HepG2 (cell line): ENCODE measurements at regions not wholly inside any gene's neighbourhood (a gene's known extent, or its start where the extent isn't known, plus 50 kb on each side); places are given as distances from the start of the nearest gene placed in this dataset.

Experiments
- ATAC-seq: fragments of 200-7000 bp; cut with Tn5 transposase; 3 replicates; pipeline ENCODE4 v1.9.1; 2020; ENCODE audit warnings: mild to moderate bottlenecking, moderate library complexity
- BruUV-seq: library from RNA; stranded (reverse); fragments of 400-500 nt; replicated peaks from 2 replicates; lab custom pipeline; 2021; lab: Mats Ljungman, UMichigan
- CTCF ChIA-PET: fragments of 300-600 bp; formaldehyde crosslinking; extraction: SDS; loops from one replicate; lab custom pipeline; 2021; ENCODE audit warnings: low total read pairs, inconsistent platforms, low intra/inter-chr PET ratio; lab: Yijun Ruan, JAX
- POLR2A ChIA-PET: fragments of 350-600 bp; sonication (Branson Sonifier 250); formaldehyde crosslinking; loops from one replicate; lab custom pipeline; 2020; ENCODE audit warnings: antibody characterized with exemption, inconsistent platforms; lab: Yijun Ruan, JAX
- DNase-seq: peaks from one replicate; pipeline ENCODE4 v3.0.0-alpha.2; 2015; ENCODE audit warnings: low spot score
- FAIRE-seq: peaks from 3 replicates; lab custom pipeline; 2011; peaks lifted over from hg19 to GRCh38; lab: Jason Lieb, UNC
- H2AFZ ChIP-seq: one replicate; pipeline ENCODE4 v1.6.1; 2011; ENCODE audit warnings: low read length, inconsistent platforms
- H3K27ac ChIP-seq: fragments of 300-600 bp; 3 replicates; pipeline ENCODE4 v1.8.0; 2011; ENCODE audit warnings: mixed run types, mild to moderate bottlenecking, mixed read lengths, low read length, inconsistent platforms; ENCODE audit not compliant: insufficient read depth; ENCODE audit errors: extremely low read length
- H3K27me3 ChIP-seq, 2 experiments: fragments of 200-600 bp in 1 of 2; 2 replicates in 1 of 2; 3 replicates in 1 of 2; pipeline versions ENCODE4 v1.6.0 to v1.8.0; 2011; ENCODE audit warnings: low read length in 2 of 2, mild to moderate bottlenecking in 2 of 2, moderate library complexity in 2 of 2, inconsistent platforms in 1 of 2; ENCODE audit not compliant: insufficient read depth in 2 of 2, control insufficient read depth in 1 of 2
- H3K36me3 ChIP-seq, 2 experiments: fragments of 200-600 bp in 1 of 2; replicated peaks in 1 of 2; 2 replicates in 1 of 2; 3 replicates in 1 of 2; pipeline versions ENCODE4 v1.5.1 to v1.8.0; 2011; ENCODE audit warnings: low read length in 2 of 2, inconsistent platforms in 1 of 2; ENCODE audit not compliant: insufficient read depth in 2 of 2, control insufficient read depth in 1 of 2
- H3K4me1 ChIP-seq: 2 replicates; pipeline ENCODE4 v1.5.1; 2012; ENCODE audit warnings: low read length, inconsistent platforms; ENCODE audit not compliant: insufficient read depth
- H3K4me2 ChIP-seq: 2 replicates; pipeline ENCODE4 v1.6.0; 2011; ENCODE audit warnings: low read depth, low read length, inconsistent platforms
- H3K4me3 ChIP-seq, 3 experiments: fragments of 200-600 bp in 1 of 3; sonication (generic), shearing (Covaris generic) in 1 of 3; replicated peaks in 1 of 3; 2 replicates each; pipeline ENCODE4 v1.5.1; 2011 to 2016; ENCODE audit warnings: low read length in 3 of 3, inconsistent platforms in 2 of 3, low read depth in 2 of 3, mild to moderate bottlenecking in 2 of 3, control low read depth in 1 of 3, mixed read lengths in 1 of 3; ENCODE audit not compliant: insufficient read depth in 1 of 3
- H3K79me2 ChIP-seq: one replicate; pipeline ENCODE4 v1.6.1; 2011; ENCODE audit warnings: low read length, inconsistent platforms; ENCODE audit not compliant: insufficient read depth
- H3K9ac ChIP-seq: 2 replicates; pipeline ENCODE4 v1.6.0; 2011; ENCODE audit warnings: mild to moderate bottlenecking, low read depth, low read length, inconsistent platforms; ENCODE audit not compliant: insufficient read depth
- H3K9me3 ChIP-seq: 2 replicates; pipeline ENCODE4 v1.5.1; 2012; ENCODE audit warnings: mild to moderate bottlenecking, low read length
- H4K20me1 ChIP-seq: 2 replicates; pipeline ENCODE4 v1.6.0; 2011; ENCODE audit warnings: inconsistent platforms, mild to moderate bottlenecking, low read length, moderate library complexity; ENCODE audit not compliant: insufficient read depth
- E2F5 ChIP-seq: sonication (generic); formaldehyde crosslinking; conservative IDR thresholded peaks from 2 replicates; pipeline ENCODE4 v1.4.0; 2020; ENCODE audit warnings: missing genetic modification reagents
- IRF2 ChIP-seq: IDR thresholded peaks from 2 replicates; pipeline ENCODE4 v1.6.1; 2018; ENCODE audit warnings: missing genetic modification reagents, missing compliant biosample characterization
- MAFK ChIP-seq, 2 experiments: IDR thresholded peaks in 1 of 2; conservative IDR thresholded peaks in 1 of 2; 2 replicates each; pipeline ENCODE4 v1.6.1; 2011; ENCODE audit warnings: improper control_type of control experiment in 2 of 2, low read length in 2 of 2
- NFYC ChIP-seq: IDR thresholded peaks from 2 replicates; pipeline ENCODE4 v1.6.1; 2016; ENCODE audit warnings: missing genetic modification reagents, missing compliant biosample characterization
- NR2C2 ChIP-seq: sonication (generic); formaldehyde crosslinking; IDR thresholded peaks from 2 replicates; pipeline ENCODE4 v1.4.0; 2020; ENCODE audit warnings: missing genetic modification reagents, mild to moderate bottlenecking, moderate library complexity, borderline replicate concordance
- PRDM15 ChIP-seq: sonication (generic); formaldehyde crosslinking; IDR thresholded peaks from 2 replicates; pipeline ENCODE4 v1.4.0; 2020; ENCODE audit warnings: missing genetic modification reagents
- SNAPC2 ChIP-seq: sonication (generic); formaldehyde crosslinking; IDR thresholded peaks from 2 replicates; pipeline ENCODE4 v1.8.1; 2022; ENCODE audit warnings: mild to moderate bottlenecking, missing genetic modification reagents
- TOPORS ChIP-seq: sonication (generic); formaldehyde crosslinking; IDR thresholded peaks from 2 replicates; pipeline ENCODE4 v1.8.0; 2023; ENCODE audit warnings: mild to moderate bottlenecking, missing genetic modification reagents
- ZFP1 ChIP-seq: IDR thresholded peaks from 2 replicates; pipeline ENCODE4 v1.6.1; 2016
- ZNF431 ChIP-seq: sonication (generic); formaldehyde crosslinking; IDR thresholded peaks from 2 replicates; pipeline ENCODE4 v1.9.0; 2022; ENCODE audit warnings: missing genetic modification reagents, low read depth, mild to moderate bottlenecking, borderline replicate concordance
- ZNF432 ChIP-seq: sonication (generic); formaldehyde crosslinking; IDR thresholded peaks from 2 replicates; pipeline ENCODE4 v1.5.0; 2020; ENCODE audit warnings: missing genetic modification reagents, mild to moderate bottlenecking, borderline replicate concordance
- ZNF530 ChIP-seq: sonication (generic); formaldehyde crosslinking; IDR thresholded peaks from 2 replicates; pipeline ENCODE4 v1.5.0; 2020; ENCODE audit warnings: low read depth, mild to moderate bottlenecking, missing genetic modification reagents
- WGBS: methylation state at CpG from one replicate; pipeline ENCODE4 v1.1.6; 2017; ENCODE audit warnings: low lambda C conversion rate; 5-methylcytosine and 5-hydroxymethylcytosine counted together
- in situ Hi-C: cut with HindIII; loops from 2 replicates; pipeline ENCODE4 v1.10.0; 2017; ENCODE audit warnings: low pct_unique_long_range_greater_than_20kb; ENCODE audit not compliant: extremely low pct_ligation_motif_present
- intact Hi-C: fragments of 100-400 bp; cut with micrococcal nuclease; formaldehyde crosslinking; loops from one replicate; pipeline ENCODE4 v1.10.0; 2022; ENCODE audit not compliant: unreplicated experiment
- TF ChIP-seq, protein P1 (sequence below): sonication (generic); formaldehyde crosslinking; IDR thresholded peaks from 2 replicates; pipeline ENCODE4 v1.9.0; 2021; ENCODE audit warnings: missing genetic modification reagents, borderline replicate concordance

DNA sequence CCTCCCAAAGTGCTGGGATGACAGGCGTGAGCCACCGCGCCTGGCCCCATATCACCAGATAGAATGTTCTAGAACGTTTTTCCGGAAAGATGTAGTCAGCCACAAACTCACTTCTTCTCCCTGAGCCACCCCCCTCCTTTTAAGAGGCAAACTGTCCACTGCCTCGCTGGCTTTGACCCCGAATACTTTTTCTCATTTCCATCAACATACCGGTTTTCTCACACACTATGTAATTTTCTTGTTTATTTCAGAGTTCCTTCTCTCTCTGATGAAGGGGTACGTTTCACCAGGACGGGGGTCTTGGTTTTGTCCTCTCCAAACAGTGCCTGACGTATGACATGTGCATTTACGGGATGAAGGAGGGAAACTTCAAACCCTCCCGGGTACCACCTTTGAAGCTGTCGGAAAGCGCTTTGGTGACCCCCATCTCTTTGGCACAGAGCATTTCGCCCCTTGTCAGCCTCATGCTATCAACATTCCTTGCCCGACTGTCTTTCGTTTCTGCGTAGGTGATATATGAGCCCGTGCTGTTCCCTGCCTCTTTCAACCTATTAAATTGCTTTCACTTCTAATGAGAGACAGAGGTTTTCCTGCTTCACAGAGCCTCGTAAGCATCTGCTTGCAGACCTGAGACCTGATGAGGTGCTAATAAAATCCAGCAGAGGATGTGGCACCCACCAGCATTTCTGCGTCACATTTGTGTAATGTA is 73.8 kb downstream of the CRLF2 start:
- intact Hi-C loops: no loop called here
- no peak overlapping the region for H3K27ac ChIP-seq
- no peak overlapping the region for H3K4me3 ChIP-seq
- POLR2A ChIA-PET: no interaction called here
- no peak overlapping the region for H3K9ac ChIP-seq
- in situ Hi-C loops: no loop called here
- FAIRE-seq: no peak
- H2AFZ ChIP-seq: no peak overlapping the region
- BruUV-seq: no TSS peak
- H3K9me3 ChIP-seq: no peaks in the 10 kb centered on the region
- CTCF ChIA-PET: no interaction called here
- DNase-seq: no peak
- H3K36me3 ChIP-seq: no peaks in the 10 kb centered on the region
- WGBS: 39% methylated on average over 22 of the region's 22 CpGs
- peaks cover 1 to 12% of the 10 kb centered on the region in 2 experiments; a peak in 3 of 5 replicates for H3K27me3 ChIP-seq
- no peaks in the 10 kb centered on the region for H4K20me1 ChIP-seq
- ATAC-seq: no peak
- H3K79me2 ChIP-seq: no peaks in the 10 kb centered on the region
- no peaks in the 10 kb centered on the region for H3K4me1 ChIP-seq
- no peak overlapping the region for H3K4me2 ChIP-seq
- TF ChIP-seq ZNF530: no peak
- TF ChIP-seq, protein P1, sequence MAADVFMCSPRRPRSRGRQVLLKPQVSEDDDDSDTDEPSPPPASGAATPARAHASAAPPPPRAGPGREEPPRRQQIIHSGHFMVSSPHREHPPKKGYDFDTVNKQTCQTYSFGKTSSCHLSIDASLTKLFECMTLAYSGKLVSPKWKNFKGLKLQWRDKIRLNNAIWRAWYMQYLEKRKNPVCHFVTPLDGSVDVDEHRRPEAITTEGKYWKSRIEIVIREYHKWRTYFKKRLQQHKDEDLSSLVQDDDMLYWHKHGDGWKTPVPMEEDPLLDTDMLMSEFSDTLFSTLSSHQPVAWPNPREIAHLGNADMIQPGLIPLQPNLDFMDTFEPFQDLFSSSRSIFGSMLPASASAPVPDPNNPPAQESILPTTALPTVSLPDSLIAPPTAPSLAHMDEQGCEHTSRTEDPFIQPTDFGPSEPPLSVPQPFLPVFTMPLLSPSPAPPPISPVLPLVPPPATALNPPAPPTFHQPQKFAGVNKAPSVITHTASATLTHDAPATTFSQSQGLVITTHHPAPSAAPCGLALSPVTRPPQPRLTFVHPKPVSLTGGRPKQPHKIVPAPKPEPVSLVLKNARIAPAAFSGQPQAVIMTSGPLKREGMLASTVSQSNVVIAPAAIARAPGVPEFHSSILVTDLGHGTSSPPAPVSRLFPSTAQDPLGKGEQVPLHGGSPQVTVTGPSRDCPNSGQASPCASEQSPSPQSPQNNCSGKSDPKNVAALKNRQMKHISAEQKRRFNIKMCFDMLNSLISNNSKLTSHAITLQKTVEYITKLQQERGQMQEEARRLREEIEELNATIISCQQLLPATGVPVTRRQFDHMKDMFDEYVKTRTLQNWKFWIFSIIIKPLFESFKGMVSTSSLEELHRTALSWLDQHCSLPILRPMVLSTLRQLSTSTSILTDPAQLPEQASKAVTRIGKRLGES: no peak
- TF ChIP-seq SNAPC2 (CRISPR knock-in tag): no peak
- TF ChIP-seq ZFP1 (CRISPR knock-in tag): no peak
- TF ChIP-seq IRF2: no peak
- no peak for TF ChIP-seq NR2C2 (CRISPR knock-in tag)
- no peak for TF ChIP-seq NFYC (CRISPR knock-in tag)
- TF ChIP-seq PRDM15 (CRISPR knock-in tag): no peak
- no peak for TF ChIP-seq E2F5
- no peak for TF ChIP-seq TOPORS (CRISPR knock-in tag)
- no peak for TF ChIP-seq MAFK (conservative IDR thresholded peaks at IDR 0.05 in 1 of 2, IDR thresholded peaks at IDR 0.05 in 1 of 2; ENCODE audit: low read length in 2 of 2)
- TF ChIP-seq ZNF432 (CRISPR knock-in tag): no peak
- TF ChIP-seq ZNF431 (CRISPR knock-in tag): no peak
